NCI-H1048 (cell line): ENCODE measurements at regions not wholly inside any gene's neighbourhood (a gene's known extent, or its start where the extent isn't known, plus 50 kb on each side); places are given as distances from the start of the nearest gene placed in this dataset.
"Not testable (repeated sequence)": the region's sequence is repeated elsewhere in the genome, so short reads cannot be mapped to it uniquely, and the experiment has no call there.

Experiments
- DNase-seq: peaks from one replicate; lab custom pipeline; 2025; lab: John Stamatoyannopoulos, UW

DNA sequence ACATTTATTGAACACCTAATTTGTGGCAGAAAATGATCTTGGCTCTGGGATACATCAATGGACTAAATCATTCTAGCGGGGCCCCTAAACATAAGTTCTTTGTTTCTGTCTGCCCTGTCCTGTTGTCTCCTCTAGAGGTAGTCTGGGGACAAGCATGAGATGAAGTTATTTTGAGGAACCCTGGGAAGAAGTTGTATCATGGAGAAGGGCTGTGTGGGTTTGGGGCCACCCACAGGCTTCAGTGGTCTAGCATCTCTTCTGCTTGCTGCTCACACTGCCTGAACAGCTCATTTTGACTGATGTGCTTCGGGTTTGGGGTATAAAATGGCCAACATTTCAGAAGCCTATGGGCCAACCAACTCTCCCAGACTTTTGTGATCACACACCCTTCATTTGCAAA lies 50.3 kb upstream of the OSBPL11 start:
- DNase-seq = no peak

DNA sequence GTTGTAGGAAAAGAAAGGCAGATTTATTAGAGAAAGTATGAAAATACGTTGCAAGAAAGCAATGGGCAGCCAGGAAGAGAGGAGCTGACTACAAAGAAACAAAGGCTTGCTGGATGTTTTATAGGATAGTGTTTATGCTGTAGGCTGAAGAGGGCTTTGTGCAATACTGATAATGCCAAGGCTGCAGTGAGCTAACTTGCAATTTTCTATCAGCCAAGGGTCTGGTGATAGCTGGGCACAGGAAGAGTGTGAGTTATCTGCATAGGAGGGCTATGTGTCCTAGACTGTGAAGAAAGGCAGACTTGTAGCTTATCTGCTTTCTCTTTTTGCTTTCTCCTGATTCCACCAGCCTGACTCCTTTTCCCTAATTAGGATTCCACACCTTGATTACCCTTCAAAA lies 51.3 kb upstream of the OSBPL11 start:
- DNase-seq = no peak

DNA sequence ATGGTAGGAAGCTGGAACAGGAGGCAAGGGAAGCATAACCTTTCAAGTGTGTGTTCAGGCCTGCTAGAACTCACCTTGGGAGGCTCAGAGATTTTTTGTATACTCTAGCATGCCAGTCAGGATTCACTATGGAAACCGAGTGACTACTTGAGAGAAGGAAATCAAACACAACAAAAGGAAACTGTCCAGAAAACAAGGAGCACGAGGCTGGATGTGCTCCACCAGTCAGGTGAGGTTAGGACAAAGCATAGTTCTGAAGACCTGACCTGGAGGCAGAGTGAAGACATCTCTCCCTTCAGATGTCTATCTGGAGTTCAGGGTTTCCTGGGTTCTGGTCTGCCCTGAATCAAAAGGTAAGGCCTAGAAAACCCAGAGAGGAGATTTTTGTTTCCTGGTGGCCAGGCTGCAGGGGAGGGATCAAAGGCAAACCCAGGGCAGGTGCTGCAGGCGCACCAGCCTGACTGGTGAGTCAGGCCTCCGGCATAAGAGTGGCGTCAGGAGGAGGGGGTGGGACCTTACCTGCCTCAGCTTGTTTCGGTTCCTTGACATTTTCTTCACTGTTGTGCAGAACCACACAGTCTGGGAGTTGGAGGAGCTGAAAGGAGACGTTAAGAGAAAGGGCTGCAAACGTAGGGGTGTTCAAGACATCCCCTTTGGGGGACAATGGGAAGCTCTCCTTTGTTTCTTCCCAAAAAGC lies 52.2 kb upstream of the OSBPL11 start:
- DNase-seq = no peak

DNA sequence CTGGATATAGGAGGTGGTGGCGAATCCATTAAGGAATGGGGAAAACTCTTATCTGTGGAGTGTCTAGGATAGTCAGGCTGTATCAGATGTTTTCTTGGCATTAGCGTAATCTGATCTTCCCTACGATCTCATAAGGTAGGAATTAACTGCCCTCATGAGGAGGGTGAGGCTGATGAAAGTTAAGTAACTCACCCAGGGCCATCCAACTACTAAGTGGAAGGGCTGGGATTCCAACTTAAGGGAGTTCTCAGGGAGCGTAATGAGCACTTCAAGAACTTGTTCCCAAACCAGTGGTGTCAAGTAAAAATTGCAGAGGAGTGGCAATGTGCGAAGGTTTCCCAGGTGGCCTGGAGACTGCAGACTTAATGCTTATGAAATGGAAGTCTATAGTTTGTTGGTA lies 55.9 kb upstream of the OSBPL11 start:
- no peak for DNase-seq

DNA sequence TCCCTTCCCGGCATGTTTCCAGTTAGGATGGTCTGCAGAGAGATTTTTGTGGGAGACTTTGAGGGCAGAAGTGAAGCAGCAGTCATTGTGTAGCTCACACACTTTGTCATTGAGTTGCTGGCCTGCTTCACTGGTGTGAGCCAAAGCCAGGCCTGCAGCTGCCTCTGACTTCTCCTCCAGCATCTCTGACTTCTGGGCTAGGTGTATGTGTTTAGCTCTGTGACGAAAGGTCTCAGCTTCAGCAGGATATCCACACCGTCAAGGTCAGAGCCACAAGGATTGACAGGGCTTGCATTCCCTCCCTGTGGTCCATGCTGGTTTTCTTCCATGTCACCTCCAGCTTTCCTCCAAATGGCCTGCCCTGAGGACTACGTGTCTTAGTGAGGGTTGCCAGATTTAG lies 57.1 kb upstream of the OSBPL11 start:
- DNase-seq = no peak

DNA sequence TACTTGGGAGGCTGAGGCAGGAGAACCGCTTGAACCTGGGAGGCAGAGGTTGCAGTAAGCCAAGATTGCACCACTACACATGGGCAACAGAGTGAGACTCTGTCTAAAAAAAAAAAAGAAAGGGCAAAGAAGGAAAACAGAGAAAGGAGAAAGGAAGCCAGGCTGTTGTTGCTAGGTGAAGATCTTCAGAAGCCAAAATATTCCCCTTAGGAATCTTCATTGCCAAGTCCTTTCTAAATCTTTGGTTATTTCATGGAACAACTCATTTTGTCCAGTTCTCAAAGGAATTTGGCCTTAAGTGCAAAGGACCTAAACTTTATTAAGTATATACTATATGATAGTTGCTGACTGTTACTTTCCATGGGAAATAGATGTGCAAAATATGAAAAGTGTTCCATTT lies 59.2 kb upstream of the OSBPL11 start:
- no peak for DNase-seq

DNA sequence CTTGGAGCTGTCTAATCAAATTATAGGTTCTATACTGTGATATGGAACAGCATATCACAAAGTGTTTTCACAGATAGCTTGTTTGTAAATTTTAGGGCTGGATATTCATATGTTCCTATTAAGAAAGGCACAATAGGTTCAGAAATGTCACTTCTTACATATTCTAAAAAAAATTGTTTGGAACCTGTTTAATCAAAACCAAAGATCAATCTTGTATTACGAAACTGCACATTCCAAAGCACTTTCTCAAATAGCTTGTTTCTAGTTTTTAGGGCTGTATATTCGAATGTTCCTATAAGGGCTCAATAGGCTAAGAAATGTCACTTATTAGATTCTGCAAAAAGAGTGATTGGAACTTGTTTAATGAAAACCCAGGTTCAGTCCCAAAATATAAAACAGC lies 67.4 kb upstream of the OSBPL11 start:
- no peak for DNase-seq

DNA sequence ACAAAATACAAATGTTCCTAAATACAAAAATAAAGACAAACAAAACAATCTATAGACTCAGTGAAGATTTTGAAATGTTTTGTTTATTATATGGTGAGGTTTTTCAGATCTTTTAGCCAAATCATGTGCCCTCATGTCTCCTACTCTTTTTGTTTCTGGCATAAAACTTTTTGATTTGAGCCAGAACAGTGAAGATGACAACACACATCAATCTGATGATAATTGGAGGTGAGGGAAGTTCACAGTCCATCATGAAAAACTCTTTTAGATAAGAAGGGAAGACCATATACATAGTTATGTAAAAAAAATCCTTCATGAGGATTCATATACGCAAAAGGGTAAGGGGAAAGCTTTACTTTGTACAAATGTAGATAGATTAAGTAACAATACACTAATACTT lies 75.1 kb upstream of the OSBPL11 start:
- DNase-seq = no peak

DNA sequence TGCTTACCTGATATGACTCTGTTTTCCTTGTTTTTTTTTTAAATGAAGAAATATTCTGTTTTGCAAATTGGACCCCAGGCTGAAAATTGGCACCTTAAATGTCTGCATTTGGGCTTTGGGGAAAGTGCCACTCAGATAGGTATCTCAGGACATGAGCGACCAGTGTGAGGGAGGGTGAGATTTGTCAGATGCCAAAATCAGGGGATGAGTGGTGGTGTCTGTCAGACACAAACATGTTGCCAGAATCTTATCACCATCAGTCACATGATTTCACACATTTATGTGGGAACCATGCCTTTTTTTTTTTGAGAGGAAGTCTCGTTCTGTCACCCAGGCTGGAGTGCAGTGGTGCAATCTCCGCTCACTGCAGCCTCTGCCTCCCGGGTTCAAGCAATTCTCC lies 75.6 kb upstream of the OSBPL11 start:
- no peak for DNase-seq

DNA sequence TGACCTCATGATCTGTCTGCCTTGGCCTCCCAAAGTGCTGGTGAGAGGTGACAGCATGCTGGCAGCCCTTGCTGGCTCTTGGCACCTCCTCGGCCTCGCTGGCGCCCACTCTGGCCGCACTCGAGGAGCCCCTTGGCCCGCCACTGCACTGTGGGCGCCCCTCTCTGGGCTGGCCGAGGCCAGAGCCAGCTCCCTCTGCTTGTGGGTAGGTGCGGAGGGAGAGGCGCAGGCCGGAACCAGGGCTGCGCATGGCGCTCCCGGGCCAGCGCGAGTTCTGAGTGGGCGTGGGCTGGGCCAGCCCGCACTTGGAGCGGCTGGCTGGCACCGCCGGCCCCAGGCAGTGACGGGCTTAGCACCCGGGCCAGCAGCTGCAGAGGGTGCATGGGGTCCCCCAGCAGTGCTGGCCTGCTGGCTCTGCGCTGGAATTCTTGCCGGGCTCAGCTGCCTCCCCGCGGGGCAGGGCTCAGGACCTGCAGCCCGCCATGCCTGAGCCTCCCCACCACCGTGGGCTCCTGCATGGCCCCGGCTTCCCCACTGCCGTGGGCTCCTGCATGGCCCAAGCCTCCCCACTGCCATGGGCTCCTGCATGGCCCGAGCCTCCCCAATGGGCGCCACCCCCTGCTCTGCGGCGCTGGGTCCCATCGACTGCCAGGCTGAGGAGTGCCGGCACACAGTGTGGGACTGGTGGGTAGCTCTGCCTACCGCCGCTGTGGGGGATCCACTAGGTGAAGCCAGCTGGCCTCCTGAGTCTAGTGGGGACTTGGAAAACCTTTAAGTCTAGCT lies 76.4 kb upstream of the OSBPL11 start:
- DNase-seq = no peak

DNA sequence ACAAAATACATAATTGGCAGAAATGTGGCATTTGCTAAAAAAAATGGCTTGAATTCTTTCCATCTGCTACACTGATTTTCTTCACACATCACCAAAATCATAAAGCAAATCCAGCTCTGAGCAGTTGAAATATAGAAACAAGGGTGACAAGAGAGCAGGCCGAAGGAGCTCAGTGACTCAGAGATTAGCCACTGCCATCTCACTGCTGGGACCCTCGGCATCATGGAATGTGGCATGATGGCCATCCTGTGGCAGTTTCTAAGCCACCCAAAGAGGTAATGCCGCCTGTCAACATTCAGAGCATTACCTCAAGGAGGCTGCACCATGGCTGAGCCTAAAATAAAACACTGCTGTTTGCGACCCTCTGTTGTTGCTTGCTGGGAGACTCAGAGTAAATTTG lies 80.5 kb upstream of the OSBPL11 start:
- no peak for DNase-seq

DNA sequence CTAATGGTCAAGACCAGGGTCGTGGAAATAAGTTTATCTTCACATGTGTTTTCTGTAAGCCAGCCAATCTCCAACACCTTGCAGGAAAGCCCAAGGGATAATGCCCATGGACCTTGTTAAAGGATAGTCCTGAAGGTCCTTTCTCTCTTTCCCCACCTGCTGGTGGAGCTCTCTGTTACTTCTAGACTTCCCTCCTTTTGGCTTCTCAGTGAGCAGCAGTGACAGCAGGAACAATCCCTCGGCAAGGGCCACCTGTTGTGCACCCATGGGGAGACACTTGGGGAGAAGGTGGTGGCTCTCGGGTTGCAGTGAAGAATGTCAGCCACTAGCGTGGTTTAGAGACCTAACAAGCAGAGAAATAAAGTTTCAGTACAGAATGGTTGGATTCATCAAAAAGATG lies 84.0 kb upstream of the OSBPL11 start:
- no peak for DNase-seq

DNA sequence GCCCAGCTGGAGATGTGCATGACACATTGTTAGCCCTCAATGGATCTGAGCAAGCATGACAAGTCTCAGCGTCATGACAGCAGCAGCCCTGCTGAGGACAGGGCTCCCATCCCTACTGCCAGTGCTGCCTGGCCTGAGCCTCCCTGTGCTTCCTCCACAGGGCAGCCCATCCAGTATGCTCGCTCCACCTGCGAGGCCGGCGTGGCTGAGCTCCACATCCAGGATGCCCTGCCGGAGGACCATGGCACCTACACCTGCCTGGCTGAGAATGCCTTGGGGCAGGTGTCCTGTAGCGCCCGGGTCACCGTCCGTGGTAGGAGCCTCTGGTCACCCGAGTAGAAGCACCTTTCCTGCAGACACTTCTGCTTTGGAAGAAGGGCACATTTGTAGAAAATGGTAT lies 85.8 kb upstream of the OSBPL11 start:
- no peak for DNase-seq

DNA sequence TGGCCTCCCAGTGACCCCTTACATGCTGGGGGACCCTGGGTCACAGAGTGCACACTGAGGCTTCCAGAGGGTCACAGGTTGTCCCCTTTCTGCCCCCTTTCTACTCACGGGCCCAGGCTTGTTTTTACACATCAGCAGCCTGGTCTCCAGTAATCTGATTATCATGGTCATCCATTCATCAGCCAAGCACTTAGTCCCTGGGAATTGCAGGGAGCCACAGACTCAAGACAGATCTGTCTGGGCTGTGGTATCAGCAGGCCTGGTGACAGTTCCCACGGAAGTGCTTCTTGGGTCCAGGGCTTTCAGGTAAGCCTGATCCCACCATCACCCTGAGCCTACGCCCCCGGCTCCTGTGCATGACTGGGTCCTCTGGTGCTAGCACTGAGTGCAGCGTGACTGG lies 86.6 kb upstream of the OSBPL11 start:
- not testable (repeated sequence) for DNase-seq

DNA sequence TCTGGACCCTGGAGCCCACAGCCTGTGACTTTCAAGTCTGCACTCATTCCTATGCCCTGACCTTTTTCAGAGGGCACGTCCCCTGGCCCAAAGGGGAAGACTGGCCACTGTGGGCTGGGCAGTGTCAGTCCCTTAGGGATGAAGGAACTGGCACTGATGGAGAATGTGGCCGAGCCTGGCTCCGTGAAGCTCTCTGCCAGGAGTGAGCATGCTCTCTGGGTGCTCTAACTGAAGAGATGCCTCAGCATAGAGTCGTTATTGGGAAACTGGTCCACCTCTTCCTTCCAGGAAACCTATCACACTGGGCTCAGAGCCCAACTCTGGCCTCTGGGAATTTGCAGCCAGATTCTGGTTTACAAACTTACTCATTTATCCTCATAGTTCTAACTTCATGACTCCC lies 87.3 kb upstream of the OSBPL11 start:
- not testable (repeated sequence) for DNase-seq

DNA sequence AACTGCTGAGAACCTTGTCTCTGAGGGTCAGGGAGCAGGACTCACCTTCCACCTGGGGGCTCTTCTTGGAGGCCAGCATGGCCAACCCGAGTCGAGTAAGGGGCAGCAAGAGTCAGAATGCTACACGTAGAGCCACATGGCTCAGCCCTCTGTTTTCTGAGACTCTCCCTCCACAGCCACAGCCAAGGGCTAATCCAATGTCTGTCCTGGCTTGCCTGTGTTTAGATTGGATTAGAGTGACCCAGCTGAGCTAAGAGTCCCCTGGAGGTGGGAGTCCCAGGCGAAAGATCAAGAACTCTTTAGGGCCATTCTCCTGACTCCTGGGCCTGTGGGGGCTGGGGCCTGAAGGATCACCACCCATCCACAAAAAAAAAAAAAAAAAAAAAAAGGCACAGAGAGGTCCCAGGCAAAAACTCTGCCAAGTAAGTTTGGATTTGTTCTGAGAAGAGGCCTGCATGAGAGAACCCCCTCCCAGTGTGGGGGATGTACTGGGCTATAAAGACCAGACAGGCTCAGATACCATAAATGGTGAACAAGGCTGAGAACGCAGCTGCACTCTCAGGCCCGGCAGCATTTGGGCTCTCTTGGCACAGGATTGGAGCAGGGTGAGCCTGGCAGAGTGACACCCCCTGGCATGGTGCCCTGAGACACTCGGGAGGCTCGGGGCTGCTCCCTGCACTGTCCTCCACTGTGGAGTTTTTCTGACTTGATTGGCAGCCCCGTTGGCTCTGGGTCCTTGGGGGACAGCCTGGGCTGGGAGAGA lies 88.0 kb upstream of the OSBPL11 start:
- DNase-seq = no peak

DNA sequence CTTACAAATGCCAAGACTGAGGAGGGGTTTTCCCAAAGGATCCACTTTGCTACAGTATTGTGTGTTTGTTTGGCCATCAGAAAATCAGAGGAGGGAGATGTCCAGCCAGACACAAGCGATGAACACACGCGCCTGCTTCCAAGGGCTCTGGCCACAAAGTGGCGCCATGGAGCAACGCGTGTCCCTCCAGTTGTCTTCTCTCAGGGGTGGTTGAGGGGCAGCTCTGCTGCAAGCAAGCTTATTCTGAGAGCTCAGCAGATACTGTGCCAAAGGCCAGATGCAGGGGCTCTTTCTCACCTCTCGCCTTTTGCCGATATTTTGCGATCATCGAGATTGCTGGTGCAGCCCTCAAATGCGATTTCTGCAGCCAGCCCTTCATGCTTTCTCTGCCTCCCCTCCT lies 88.9 kb upstream of the OSBPL11 start:
- DNase-seq = no peak

DNA sequence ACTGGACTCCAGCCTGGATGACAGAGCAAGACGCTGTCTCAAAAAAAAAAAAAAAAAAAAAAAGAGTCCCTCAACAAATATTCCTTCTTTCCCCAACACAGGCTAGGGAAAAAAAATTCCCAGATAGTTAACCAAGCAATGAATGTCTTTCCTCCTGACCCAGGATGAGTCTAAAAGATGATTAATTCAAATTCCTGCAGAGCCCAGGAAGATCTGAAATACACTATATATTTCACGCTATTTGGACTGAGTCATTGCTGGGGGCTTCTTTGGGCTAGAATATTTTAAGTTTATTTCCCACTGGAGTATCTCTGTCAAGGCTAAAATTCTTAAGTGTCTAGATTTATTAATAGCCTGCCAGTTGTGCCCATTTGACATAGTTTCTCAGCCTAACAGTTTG lies 90.4 kb upstream of the OSBPL11 start:
- not testable (repeated sequence) for DNase-seq

DNA sequence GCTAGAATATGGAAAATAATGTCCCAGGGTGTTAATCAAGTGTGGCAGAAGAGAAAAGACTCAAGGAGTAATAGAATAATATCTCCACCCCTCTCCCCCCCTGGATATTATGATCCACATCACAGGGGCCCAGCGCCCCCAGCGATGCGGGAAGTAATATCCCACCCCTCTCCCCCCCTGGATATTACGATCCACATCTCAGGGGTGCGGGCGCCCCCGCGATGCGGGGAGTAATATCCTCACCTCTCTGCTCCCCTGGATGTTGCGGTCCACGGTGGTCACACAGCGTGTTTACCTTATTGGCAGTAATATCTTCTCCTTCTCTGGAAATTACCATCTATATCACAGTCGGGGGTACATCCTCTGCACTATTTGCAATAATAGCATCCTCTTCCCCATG lies 97.1 kb upstream of the OSBPL11 start:
- no peak for DNase-seq

DNA sequence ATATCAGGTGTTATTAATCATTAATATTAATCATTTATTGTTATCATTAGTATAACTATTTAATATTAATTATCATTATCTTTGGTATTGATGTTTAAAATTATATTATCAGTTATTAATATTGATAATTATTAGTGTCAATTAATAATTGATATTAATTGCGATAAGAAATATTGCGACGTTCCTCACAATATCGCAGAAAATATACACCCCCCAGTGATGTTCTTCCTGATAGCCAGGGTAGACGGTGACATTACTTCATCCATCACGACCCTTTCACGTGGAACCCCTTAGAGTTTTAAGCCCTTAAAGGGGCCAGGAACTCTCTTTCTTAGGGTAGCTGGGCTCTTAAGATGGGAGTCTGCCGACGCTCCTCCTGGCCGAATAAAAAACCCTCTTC lies 98.6 kb upstream of the OSBPL11 start:
- DNase-seq = no peak

DNA sequence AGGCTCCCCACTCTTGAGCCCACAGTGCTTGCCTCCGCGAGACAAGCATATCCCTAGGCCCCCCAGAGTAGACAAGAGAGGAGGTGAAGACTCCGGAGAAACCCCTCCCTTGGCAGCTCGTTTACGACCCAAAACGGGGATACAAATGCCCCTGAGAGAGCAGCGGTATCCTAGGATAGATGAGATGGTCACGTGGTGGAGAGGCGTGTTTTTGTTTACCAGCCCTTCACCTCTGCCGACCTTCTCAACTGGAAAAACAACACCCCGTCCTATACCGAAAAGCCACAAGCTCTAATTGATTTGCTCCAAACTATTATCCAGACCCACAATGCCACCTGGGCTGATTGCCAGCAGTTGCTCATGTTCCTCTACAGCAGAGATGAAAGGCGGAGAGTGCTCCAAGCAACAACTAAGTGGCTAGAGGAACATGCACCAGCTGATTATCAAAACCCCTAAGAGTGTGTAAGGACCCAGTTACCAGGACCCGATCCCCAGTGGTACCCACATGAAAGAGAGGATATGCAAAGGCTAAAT lies 99.5 kb upstream of the OSBPL11 start:
- no peak for DNase-seq

DNA sequence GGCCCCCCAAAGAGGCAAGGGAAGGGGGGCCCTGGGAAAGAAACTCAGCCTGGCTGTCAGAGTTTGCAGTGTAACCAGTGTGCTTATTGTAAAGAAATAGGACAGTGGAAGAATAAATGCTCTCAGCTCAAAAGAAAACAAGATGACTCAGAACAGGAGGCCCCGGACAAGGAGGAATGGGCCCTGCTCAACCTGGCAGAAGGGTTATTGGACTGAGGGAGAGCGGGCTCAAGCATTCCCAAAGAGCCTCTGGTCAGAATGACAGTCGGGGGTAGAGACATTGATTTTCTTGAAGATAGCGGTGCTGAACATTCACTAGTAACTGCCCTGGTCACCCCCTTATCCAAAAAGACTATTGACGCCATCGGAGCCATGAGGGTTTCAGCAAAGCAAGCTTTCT lies 100.4 kb upstream of the OSBPL11 start:
- DNase-seq = no peak

DNA sequence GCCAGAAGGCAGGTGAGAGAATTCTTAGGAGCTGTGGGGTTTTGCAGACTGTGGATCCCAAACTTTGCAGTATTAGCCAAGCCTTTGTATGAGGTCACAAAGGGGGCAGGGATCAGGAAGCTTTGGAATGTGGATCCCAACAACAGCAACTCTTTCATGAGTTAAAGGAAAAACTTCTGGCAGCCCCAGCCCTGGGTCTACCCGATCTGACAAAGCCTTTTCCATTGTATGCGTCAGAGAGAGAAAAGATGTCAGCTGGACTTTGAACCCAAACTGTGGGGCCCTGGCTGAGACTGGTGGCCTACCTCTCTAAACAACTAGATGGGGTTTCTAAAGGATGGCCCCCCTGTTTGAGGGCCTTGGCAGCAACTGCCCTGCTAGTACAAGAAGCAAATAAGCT lies 101.8 kb upstream of the OSBPL11 start:
- DNase-seq = not testable (repeated sequence)
